WERI-Rb-1 (cell line): ENCODE measurements at regions not wholly inside any gene's neighbourhood (a gene's known extent, or its start where the extent isn't known, plus 50 kb on each side); places are given as distances from the start of the nearest gene placed in this dataset.

Experiments used
- DNase-seq: peaks from one replicate; pipeline ENCODE4 v3.0.0-alpha.2; 2020
- H3K27ac ChIP-seq: fragments of 250-450 bp; sonication (Bioruptor Pico); 2 replicates; pipeline ENCODE4 v1.5.1; 2020; ENCODE audit warnings: mild to moderate bottlenecking, moderate library complexity
- H3K27me3 ChIP-seq: fragments of 250-450 bp; sonication (Bioruptor Pico); 2 replicates; pipeline ENCODE4 v1.5.1; 2021; ENCODE audit warnings: mild to moderate bottlenecking, low read depth, moderate library complexity; ENCODE audit not compliant: insufficient read depth, severe bottlenecking
- H3K36me3 ChIP-seq: fragments of 250-450 bp; sonication (Bioruptor Pico); 2 replicates; pipeline ENCODE4 v1.5.1; 2020; ENCODE audit warnings: mild to moderate bottlenecking, moderate library complexity
- H3K4me3 ChIP-seq: 2 replicates; pipeline ENCODE4 v1.5.1; 2011; ENCODE audit warnings: low read depth, mild to moderate bottlenecking, control low read depth, low read length
- H3K9me3 ChIP-seq: fragments of 250-450 bp; sonication (Bioruptor Pico); 2 replicates; pipeline ENCODE4 v1.5.1; 2021; ENCODE audit warnings: mild to moderate bottlenecking, moderate library complexity; ENCODE audit not compliant: severe bottlenecking
- TF ChIP-seq, protein P1 (sequence below): IDR thresholded peaks from 2 replicates; pipeline ENCODE4 v1.5.1; 2011; ENCODE audit warnings: low read depth, mild to moderate bottlenecking, control low read depth, inconsistent platforms, low read length

DNA sequence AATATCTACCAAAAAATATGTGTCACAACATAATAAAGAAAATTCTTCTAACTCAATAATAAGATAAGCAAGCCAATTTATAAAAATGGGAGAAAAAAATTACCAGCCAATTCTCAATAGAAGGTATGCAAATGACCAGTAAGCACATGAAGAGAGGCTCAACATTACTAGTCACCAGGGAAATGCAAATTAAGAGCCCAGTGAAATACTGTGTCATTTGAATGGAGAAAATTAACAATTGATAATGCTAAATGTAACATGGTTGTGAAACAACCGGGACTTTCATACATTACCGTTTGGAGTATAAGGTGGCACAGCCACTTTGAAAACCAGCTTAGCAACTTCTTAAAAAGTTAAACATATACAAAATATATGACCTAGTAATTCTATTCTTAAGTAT lies 460.7 kb downstream of the IGSF11 start:
- Histone ChIP-seq H3K27me3 (peaks cover 69% of the 10 kb centered on the region), H3K9me3 (no peaks in the 10 kb centered on the region), H3K4me3 (no peak overlapping the region), H3K36me3 (no peaks in the 10 kb centered on the region), H3K27ac (no peak overlapping the region)
- TF ChIP-seq, protein P1, sequence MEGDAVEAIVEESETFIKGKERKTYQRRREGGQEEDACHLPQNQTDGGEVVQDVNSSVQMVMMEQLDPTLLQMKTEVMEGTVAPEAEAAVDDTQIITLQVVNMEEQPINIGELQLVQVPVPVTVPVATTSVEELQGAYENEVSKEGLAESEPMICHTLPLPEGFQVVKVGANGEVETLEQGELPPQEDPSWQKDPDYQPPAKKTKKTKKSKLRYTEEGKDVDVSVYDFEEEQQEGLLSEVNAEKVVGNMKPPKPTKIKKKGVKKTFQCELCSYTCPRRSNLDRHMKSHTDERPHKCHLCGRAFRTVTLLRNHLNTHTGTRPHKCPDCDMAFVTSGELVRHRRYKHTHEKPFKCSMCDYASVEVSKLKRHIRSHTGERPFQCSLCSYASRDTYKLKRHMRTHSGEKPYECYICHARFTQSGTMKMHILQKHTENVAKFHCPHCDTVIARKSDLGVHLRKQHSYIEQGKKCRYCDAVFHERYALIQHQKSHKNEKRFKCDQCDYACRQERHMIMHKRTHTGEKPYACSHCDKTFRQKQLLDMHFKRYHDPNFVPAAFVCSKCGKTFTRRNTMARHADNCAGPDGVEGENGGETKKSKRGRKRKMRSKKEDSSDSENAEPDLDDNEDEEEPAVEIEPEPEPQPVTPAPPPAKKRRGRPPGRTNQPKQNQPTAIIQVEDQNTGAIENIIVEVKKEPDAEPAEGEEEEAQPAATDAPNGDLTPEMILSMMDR = no peak
- DNase-seq = no peak

DNA sequence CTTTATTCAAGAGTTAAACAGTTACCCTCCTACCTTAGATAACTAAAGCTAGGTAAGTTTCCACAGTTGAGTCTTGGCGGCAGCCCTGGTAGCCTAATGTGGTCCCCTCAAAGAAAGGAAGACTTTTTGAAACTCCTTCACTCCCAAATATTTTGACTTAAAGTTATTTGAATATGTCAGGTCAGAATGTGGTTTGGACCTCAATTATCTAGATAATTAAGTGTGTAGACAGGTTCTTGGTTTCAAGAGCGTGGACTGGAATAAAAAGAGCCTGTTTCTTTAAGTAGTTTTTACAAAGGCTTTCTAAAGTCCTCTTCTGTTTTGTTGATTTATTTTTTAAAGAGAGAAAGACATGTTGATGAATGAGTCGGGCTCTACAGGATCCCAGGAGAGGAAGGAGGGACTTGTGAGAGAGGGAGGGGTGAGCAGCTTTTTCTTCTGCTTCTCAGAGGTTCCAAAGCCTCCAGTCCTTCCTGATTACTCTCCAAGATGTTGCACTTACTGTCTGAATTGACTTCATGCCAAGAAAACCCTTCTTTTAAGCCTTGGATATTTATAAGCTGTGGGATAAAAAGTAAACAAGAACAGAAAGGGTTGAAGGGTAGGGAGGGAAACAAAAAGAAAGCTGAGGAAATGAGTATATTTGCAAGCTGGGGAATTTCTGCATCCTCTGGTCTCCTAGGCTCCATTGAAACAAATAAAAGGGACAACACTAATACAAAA lies 457.4 kb downstream of the IGSF11 start:
- no peaks in the 10 kb centered on the region for H3K36me3 ChIP-seq
- DNase-seq = no peak
- TF ChIP-seq, protein P1 = no peak

DNA sequence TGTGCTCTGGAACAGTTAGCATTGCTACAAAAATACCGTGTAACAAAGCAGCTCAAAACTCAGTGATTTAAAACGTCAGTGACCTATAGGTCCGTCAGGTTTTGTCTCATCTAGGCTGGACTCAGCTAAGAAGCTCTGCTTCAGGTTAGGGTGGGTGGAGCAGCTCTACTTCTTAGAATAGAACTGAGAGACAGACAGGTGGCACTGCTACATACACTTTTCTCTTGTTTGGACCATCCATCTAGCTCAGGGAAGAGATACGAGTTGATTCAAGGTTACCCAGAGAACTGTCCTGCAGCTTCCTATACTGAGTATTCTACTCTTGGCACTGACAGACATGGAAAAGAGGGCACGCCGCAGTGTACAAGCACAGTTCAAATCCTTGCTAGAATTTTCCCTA lies 456.1 kb downstream of the IGSF11 start:
- Histone ChIP-seq H3K27ac (no peak overlapping the region), H3K36me3 (no peaks in the 10 kb centered on the region), H3K27me3 (peaks cover 61% of the 10 kb centered on the region), H3K4me3 (no peak overlapping the region), H3K9me3 (no peaks in the 10 kb centered on the region)
- TF ChIP-seq, protein P1 = no peak
- DNase-seq = no peak

More for the DNA sequence above, 457.4 kb downstream of the IGSF11 start:
- Histone ChIP-seq H3K27ac (no peak overlapping the region), H3K27me3 (peaks cover 57% of the 10 kb centered on the region), H3K4me3 (no peak overlapping the region), H3K9me3 (no peaks in the 10 kb centered on the region)

DNA sequence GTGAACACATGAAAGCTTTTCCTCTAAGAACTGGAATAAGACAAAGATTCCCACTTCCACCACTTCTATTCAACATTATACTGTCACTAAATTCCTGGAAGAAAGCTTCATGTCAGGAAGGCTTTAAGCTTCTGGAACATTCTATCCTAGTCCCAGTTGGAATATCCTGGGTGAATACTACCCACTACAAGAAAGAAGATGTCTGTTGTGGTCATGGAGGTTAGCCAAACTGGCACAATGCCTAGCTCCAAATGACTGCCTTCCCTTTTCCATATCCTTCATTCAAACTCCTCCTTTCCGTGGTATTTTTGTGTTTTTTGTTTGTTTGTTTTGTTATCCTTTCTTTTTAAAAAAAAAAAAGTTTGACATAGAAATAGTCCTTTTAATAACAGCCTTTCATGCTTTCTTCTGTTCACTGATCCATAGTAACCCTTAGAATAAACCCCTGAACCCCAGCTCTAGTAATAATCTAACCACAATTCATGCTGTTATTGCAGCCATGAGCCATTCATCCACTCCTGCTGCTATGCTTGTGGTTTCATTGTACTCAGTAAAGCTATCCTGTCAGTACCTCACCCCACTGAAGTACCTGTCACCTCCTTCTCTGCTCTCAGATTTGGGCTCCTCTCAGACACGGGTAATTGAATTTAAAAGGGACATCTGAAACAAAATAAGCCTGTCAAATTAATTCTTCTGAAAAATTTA lies 447.5 kb downstream of the IGSF11 start:
- TF ChIP-seq, protein P1 = no peak
- Histone ChIP-seq H3K9me3 (no peaks in the 10 kb centered on the region), H3K27me3 (peaks cover 27% of the 10 kb centered on the region), H3K4me3 (no peak overlapping the region), H3K27ac (no peak overlapping the region), H3K36me3 (no peaks in the 10 kb centered on the region)
- no peak for DNase-seq

DNA sequence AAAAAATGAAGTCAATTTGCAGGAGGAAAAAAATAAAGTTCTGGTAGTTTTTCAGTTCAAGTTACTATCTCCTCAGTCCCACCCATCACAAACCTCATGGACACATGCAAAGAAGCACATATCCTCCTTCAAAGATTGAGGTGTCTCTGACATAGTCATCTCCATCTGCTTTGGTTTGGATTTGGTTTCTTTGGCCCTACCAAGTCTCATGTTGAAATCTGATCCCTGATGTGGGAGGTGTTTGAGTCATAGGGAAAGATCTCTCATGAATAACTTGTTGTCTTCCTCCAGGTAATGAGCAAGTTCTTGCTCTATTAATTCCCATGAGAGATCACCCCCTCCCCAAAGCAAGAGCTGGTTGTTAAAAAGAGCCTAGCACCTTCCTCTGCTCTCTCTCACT lies 446.8 kb downstream of the IGSF11 start:
- no peak overlapping the region for H3K27ac ChIP-seq
- no peak overlapping the region for H3K4me3 ChIP-seq
- DNase-seq = no peak
- TF ChIP-seq, protein P1 = no peak
- peaks cover 24% of the 10 kb centered on the region for H3K27me3 ChIP-seq
- H3K9me3 ChIP-seq = peaks cover 6% of the 10 kb centered on the region
- no peaks in the 10 kb centered on the region for H3K36me3 ChIP-seq
